Suppressor macrophage (primary cell): ENCODE measurements at regions not wholly inside any gene's neighbourhood (a gene's known extent, or its start where the extent isn't known, plus 50 kb on each side); places are given as distances from the start of the nearest gene placed in this dataset.

Experiments
- DNase-seq, 4 experiments: peaks; one replicate each; pipeline ENCODE4 v3.0.0-alpha.2; 2020 to 2022

DNA sequence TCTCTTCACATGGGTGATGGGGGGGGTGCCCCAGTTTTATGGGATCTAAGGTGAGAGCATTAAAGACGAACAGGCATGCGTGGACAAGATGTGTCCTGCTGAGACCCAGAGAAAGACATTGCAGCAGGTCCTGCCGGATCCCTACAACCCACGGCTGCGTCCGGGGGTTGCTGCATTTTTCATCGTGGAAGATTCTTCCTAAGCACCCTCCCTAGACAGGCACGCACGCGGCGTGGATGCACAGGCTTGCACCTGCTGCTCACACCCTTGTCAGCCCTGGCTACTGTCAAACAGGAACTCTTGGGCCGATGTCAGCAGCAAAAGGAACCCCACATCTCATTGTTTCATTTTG is 280.6 kb upstream of the RTL1 start:
- DNase-seq, result no peak

DNA sequence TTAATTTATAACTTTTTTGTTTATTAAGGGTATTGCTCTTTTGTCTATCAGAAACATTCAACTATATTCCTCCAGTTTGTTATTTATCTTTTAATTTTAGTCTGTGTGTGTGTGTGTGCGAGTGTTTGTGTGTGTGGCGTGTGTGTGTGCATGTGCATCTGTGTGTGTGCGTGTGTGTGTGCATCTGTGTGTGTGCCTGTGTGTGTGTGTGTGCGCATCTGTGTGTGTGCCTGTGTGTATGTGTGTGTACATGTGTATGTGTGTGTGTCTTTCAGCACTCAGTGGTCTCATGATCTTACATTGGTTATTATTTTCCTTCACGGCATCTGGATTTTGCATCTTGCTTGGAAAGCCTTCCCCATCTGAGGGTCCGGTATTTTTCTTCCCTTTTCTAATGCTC is 281.1 kb upstream of the RTL1 start:
- no peak for DNase-seq

GRCh38 chr14:101185073-101185835 is 281.7 kb upstream of the RTL1 start:
- DNase-seq, result no peak

DNA sequence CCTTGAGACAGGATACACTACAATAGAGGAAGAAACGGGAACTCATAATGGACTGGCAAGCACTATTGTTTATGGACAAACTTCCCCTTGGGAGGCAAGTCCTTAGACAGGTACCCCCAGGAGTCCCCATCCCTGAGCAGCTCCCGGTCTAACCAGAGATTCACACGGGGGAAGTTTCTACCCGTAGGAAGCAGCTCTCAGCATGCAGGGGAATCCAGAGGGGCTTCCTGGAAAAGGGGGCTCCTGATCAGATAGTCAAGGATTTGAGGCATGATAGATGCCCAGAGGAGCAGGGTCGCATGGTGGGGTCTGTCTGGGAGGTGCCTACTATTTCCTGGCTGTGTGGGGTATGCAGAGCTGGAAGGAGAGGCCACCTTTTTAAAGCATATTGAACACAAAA is 282.4 kb upstream of the RTL1 start:
- DNase-seq, result no peak

DNA sequence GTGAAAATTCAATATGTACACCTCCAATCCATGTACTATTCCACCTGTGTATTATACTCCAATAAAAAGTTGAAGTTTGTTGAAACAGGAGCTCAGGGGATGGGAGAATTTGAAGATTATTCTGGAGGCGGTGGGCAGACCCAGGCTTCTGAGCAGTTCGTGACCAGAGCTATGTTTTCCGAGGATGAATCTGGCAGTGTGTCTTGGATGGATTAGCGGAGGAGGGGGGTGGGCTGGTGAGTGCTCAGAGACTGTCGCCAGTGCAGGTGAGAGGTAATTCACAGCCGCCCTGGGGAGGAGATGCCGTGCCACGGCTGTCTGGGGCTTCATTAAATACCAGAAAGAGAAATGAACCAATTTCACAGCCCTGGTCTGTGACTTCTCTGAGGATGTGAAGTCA is 283.0 kb upstream of the RTL1 start:
- DNase-seq, result no peak

DNA sequence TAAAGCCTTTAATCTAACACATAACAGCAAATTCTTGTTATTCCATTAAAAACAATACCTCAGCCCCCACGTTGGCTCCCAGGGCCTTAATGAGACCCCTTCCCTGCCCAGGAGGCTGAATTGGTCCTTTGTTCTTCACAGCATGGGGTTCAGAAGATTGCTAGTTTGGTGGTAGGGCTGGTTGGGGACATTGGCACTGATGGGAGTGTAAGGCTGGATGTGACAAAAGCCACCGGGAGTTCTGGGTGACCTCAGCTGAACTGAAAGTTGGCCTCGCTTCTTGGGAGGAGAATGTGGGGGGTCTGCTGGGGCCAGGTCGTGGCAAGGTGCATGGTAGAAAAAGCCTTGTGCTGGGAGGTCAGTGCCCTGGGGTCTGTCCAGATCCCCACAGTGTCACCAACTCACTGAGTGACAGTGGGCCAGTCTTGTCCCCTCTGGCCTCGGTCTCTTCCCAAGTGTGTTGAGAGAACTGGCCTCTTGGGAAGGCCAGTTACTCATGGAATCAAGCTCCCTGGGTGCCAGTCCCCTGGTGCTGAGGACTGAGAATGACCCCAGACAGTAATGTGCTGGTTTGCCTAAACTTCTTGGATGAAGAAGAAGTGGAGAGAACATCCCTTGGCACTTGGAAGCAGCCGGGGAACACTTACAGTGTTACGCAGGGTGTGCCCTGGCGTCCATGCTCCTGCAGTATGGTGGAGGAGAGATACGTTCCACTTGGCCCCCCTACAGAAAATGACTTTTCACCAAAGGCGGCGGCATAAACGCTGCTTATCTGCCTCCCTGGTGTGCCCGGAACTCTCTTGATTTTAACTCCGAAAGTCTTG is 283.7 kb upstream of the RTL1 start:
- DNase-seq, result no peak

DNA sequence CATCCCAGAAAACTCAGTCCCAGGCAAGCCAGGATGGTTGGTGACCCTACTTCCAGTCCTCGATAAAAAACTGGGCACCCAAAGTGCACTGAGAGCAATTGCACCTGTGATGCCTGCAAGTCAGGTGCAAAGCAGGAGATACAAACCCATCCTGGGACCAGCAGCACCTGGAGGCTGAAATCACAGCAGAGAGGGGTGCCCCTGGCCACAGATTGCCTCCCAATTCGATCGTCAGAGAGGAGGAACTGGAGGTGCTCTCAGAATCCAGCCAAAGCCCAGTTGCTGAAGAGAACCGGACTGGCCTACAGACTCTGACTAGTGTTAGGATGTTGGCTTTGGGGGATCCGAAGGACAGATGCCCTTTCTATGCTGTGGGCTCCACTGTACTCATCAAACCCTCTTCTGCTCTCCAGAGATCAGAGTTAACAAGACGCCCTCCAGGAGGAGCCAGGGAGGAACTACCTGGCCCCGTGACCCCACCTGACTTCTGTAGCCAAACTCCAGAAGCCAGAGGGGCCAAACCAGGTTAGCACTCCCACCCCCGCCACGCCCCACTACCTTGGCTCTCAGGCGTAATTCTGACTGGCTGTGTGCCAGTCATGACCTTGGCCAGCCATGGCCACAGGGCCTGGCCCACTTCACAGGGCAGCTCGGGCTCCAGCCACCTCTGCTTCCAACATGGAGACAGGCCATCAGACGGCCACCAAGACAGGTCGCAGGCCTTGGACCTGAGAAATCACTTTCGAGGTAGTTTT is 284.5 kb upstream of the RTL1 start:
- DNase-seq, result no peak

DNA sequence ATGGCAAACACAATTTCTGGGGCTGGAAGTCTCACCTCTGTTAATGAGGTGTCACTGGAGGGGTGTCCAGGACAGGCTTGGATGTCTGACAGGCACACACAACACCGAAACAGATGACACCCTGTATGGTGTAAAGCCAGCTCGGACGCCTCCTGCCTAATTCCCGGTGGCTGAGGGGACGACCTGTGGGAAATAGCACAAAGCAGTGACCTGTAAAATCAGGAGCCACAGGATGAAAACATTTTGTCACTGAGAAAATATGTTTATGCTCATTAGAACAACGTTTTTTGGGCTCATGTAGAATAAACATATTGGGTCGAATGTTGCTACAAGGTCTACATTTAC is 285.0 kb upstream of the RTL1 start:
- no peak for DNase-seq

GRCh38 chr14:101189266-101189665 is 285.7 kb upstream of the RTL1 start:
- DNase-seq, result no peak

DNA sequence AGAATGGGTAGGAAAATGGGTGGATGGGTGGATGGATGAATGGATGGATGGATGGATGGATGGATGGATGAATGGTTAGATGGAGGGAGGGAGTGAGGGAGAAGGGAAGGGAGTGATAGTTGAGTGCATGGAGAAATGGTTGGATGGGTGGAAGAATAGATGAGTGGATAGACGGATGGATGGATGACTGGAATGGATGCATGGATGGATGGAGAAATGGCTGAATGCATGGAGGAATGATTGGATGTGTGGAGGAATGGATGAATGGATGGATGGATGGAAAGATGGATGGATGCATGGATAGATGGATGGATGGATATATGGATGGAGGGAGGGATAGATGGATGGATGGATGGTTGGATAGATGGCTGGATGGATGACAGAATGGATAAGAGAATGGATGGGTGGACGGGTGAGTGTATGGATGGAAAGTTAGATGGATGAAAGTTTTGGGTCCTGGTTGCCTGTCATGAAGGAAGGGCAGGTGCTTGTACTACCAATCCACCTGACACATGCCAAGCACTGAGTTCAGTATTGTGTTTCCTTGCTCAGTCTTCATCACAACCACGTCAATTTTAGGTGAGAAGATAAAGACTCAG is 286.5 kb upstream of the RTL1 start:
- DNase-seq, result no peak

GRCh38 chr14:101191101-101191720 is 287.7 kb upstream of the RTL1 start:
- no peak for DNase-seq

DNA sequence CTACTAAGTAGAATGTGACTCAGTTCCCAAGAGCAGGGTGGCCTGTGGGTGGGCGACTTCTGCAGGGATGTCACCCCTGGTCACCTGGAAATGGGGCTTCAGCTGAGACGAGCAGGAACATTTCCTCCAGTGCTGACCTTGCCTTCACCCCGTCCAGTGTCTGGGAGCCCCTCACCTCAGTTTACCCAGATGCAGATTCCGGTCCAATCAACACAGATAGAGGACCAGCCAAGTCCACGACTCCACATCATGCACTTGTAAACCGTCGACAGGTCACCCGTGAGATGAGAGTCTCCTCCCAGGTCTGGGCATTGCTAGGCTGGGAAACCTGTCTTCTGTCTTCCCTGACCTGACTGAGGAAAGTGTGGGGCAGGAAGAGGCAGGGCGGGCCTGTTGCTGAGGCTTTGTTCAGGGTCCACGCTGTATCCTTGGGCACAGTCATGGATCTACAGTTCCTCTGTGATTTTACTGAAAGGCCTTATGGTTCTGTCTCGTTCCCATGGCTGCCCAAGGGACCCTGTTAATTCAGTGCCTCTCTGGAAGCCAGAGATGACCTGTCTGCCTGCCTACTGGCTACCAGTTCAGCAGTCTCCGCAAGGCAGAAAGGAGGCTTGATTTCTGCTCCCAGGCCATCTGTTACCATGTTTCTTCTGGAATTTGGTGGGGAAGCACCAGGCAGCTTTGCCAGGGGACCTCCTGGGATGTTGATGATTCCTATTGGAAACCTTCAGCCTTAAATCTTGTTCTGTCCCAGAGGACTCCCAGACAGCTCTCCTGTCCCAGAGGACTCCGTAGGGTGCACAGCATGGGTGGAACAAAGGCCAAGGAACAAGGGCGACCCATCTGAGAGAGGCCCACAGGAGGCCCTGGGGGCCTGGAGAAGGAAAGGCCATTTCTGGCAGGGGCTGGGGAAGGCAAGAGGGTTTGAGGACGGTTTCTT is 288.5 kb upstream of the RTL1 start:
- DNase-seq, result no peak

- DNase-seq, result no peak
Observed at GRCh38 chr14:101192661-101193000, 289.1 kb upstream of the RTL1 start.

DNA sequence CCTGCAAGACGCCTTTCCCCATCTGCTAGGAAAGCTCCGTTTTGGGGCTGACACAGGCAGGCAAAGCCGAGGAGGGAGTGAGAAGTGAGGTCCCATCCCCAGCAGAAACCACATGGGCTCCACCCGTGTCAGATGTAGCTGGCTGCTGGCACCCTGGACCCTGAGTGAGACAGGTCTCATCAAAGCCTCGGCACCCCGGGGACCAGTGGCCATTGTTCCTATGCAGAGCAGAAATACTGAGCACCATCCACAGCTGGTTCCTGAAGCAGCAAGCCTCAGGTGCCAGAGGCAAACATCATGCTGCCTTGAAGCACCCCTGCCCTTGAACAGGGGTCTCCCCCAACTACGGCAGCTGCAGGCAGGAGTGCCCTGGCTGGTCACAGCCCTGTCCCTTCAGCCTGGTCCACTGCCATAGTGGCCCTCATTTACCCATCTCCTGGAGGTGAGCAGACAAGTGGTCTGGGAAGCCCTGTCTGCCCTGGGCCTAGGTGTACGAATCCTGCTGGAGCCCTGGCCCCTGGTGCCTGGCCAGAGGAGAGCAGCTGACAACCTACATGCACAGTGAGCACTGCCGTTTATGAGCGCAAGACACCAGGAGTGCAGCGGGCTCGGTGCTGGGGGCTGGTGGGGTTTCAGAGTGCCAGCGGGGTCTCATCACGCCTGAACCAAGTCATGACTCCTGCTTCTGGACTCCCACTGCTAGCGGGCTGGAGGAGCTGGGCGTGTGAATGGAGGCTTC is 289.8 kb upstream of the RTL1 start:
- DNase-seq, result no peak

GRCh38 chr14:101193845-101194372 is 290.4 kb upstream of the RTL1 start:
- no peak for DNase-seq

GRCh38 chr14:101194373-101195308 is 291.1 kb upstream of the RTL1 start:
- DNase-seq, result no peak

GRCh38 chr14:101195309-101195901 is 291.9 kb upstream of the RTL1 start:
- no peak for DNase-seq

DNA sequence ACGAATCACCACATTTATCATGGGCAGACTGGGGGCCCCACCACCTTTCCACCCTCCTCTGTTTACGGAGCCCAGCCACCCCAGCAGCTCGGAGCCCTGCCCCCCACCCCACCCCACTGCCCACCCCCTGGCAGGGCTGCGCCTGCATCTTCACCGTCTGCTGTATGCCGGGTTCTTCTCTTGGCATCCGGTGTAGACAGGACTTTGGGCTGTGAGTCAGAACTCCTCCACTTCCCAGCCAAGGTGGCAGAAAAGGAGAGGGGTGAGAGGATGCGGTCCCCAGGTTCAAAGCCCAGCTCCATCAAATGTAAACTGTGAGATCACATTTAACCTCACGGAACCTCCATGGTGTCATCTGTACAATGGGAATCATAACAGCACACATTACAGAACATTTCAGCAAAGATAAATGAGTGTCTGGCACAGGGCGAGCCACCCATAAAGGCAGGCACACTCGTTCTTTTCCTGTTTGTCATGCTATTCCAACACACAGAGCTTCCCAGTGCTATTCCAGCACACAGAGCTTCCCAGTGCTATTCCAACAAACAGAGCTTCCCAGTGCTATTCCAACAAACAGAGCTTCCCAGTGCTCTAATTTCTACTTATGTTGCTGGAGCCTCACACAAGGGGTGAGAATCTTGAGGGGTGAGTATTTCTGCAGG is 292.7 kb upstream of the RTL1 start:
- no peak for DNase-seq
